ENCODE measurements at regions not wholly inside any gene's neighbourhood (a gene's known extent, or its start where the extent isn't known, plus 50 kb on each side); places are given as distances from the start of the nearest gene placed in this dataset.

- Histone ChIP-seq H3K4me3 (ENCODE audit: low read depth in 1 of 2, low read length in 1 of 2) (no peak overlapping the region), H3K27ac (peak overlapping the region; percentile 75), H3K9me3 (no peaks in the 10 kb centered on the region), H3K4me1 (ENCODE audit: control insufficient read depth in 1 of 2, insufficient read depth in 1 of 2, low read depth in 1 of 2, low read length in 1 of 2) (peaks cover 36 to 49% of the 10 kb centered on the region in 2 experiments), H3K27me3 (no peaks in the 10 kb centered on the region), H3K36me3 (no peaks in the 10 kb centered on the region)
- no peak for TF ChIP-seq CTCF (IDR thresholded peaks at IDR 0.05)
Observed at GRCh38 chr20:60266177-60266823, 308.1 kb downstream of the CDH26 start.

GRCh38 chr20:60268491-60268890, 310.3 kb downstream of the CDH26 start:
- H3K27ac ChIP-seq = no peak overlapping the region
- peaks cover 6% of the 10 kb centered on the region for H3K36me3 ChIP-seq
- TF ChIP-seq CTCF (IDR thresholded peaks at IDR 0.05) = no peak
- H3K4me1 ChIP-seq (ENCODE audit: control insufficient read depth in 1 of 2, insufficient read depth in 1 of 2, low read depth in 1 of 2, low read length in 1 of 2) = peaks cover 25 to 32% of the 10 kb centered on the region in 2 experiments
- no peak overlapping the region for H3K4me3 ChIP-seq (ENCODE audit: low read depth in 1 of 2, low read length in 1 of 2)
- no peaks in the 10 kb centered on the region for H3K9me3 ChIP-seq
- H3K27me3 ChIP-seq = no peaks in the 10 kb centered on the region

- TF ChIP-seq CTCF (IDR thresholded peaks at IDR 0.05) = no peak
- H3K27ac ChIP-seq = no peak overlapping the region
- H3K36me3 ChIP-seq = peaks cover 6% of the 10 kb centered on the region
- H3K4me1 ChIP-seq (ENCODE audit: control insufficient read depth in 1 of 2, insufficient read depth in 1 of 2, low read depth in 1 of 2, low read length in 1 of 2) = peaks cover 25% of the 10 kb centered on the region in 2 experiments
- no peaks in the 10 kb centered on the region for H3K27me3 ChIP-seq
- no peaks in the 10 kb centered on the region for H3K9me3 ChIP-seq
- H3K4me3 ChIP-seq (ENCODE audit: low read depth in 1 of 2, low read length in 1 of 2) = no peak overlapping the region
Observed at GRCh38 chr20:60269573-60270162, 311.4 kb downstream of the CDH26 start.

GRCh38 chr20:60270341-60270740, 312.1 kb downstream of the CDH26 start:
- Histone ChIP-seq H3K36me3 (peaks cover 6% of the 10 kb centered on the region), H3K27me3 (no peaks in the 10 kb centered on the region), H3K4me3 (ENCODE audit: low read depth in 1 of 2, low read length in 1 of 2) (no peak overlapping the region), H3K4me1 (ENCODE audit: control insufficient read depth in 1 of 2, insufficient read depth in 1 of 2, low read depth in 1 of 2, low read length in 1 of 2) (peaks cover 18 to 19% of the 10 kb centered on the region in 2 experiments), H3K9me3 (no peaks in the 10 kb centered on the region), H3K27ac (no peak overlapping the region)
- no peak for TF ChIP-seq CTCF (IDR thresholded peaks at IDR 0.05)

- H3K4me3 ChIP-seq (ENCODE audit: low read depth in 1 of 2, low read length in 1 of 2) = no peak overlapping the region
Observed at GRCh38 chr20:60271597-60271996, 313.4 kb downstream of the CDH26 start.

More at GRCh38 chr20:60271597-60271996, 313.4 kb downstream of the CDH26 start:
- H3K27ac ChIP-seq = no peak overlapping the region
- peaks cover 6% of the 10 kb centered on the region for H3K36me3 ChIP-seq
- no peaks in the 10 kb centered on the region for H3K9me3 ChIP-seq
- TF ChIP-seq CTCF (IDR thresholded peaks at IDR 0.05) = no peak
- H3K27me3 ChIP-seq = no peaks in the 10 kb centered on the region
- H3K4me1 ChIP-seq (ENCODE audit: control insufficient read depth in 1 of 2, insufficient read depth in 1 of 2, low read depth in 1 of 2, low read length in 1 of 2) = peaks cover 6% of the 10 kb centered on the region in 2 experiments
